ENCODE measurements at regions not wholly inside any gene's neighbourhood (a gene's known extent, or its start where the extent isn't known, plus 50 kb on each side); places are given as distances from the start of the nearest gene placed in this dataset.

DNA sequence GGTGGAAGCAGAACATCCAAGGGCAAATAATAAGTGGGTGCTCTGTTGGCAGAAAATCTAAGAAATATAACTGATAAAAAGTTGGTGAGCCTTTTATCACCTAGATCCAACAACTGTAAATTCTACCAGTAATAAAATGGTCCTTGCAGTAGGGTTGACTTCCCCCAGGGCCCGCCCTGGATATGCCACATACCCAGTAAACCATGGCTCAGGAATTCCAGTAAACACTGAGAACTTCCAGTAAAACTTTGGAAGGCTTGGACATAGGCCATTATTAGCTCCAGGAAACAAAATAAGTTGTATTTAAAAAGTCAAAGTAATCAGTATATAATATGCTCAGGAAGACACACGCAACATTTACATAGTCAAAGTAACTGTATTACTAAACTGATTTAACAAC, 402.2 kb downstream of the BCAT1 start:
- TF ChIP-seq, protein P1, sequence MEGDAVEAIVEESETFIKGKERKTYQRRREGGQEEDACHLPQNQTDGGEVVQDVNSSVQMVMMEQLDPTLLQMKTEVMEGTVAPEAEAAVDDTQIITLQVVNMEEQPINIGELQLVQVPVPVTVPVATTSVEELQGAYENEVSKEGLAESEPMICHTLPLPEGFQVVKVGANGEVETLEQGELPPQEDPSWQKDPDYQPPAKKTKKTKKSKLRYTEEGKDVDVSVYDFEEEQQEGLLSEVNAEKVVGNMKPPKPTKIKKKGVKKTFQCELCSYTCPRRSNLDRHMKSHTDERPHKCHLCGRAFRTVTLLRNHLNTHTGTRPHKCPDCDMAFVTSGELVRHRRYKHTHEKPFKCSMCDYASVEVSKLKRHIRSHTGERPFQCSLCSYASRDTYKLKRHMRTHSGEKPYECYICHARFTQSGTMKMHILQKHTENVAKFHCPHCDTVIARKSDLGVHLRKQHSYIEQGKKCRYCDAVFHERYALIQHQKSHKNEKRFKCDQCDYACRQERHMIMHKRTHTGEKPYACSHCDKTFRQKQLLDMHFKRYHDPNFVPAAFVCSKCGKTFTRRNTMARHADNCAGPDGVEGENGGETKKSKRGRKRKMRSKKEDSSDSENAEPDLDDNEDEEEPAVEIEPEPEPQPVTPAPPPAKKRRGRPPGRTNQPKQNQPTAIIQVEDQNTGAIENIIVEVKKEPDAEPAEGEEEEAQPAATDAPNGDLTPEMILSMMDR (IDR thresholded peaks at IDR 0.05): no peak
- TF ChIP-seq JUN (CRISPR knock-in tag; IDR thresholded peaks at IDR 0.05) (no peak), TEAD1 (CRISPR knock-in tag; IDR thresholded peaks at IDR 0.05) (no peak), ZNF121 (CRISPR knock-in tag; IDR thresholded peaks at IDR 0.05) (no peak), FOXJ3 (CRISPR knock-in tag; IDR thresholded peaks at IDR 0.05; ENCODE audit: borderline replicate concordance) (no peak)

All from WTC11 (cell line).